Activated CD4-positive, alpha-beta memory T cell treated with anti-CD3 and anti-CD28 coated beads, Interleukin-2, amount 10 ng/mL, durations not matched to agents 7 days and 5 days (primary cell): ENCODE measurements at regions not wholly inside any gene's neighbourhood (a gene's known extent, or its start where the extent isn't known, plus 50 kb on each side); places are given as distances from the start of the nearest gene placed in this dataset.

Experiments used
- CTCF ChIA-PET: fragments of 350-600 bp; sonication (Branson Sonifier 250); formaldehyde crosslinking; loops from one replicate; lab custom pipeline; 2021; ENCODE audit warnings: antibody characterized with exemption, inconsistent platforms; lab: Charles Lee
- POLR2A ChIA-PET: fragments of 350-600 bp; sonication (Branson Sonifier 250); formaldehyde crosslinking; loops from one replicate; lab custom pipeline; 2021; ENCODE audit warnings: antibody characterized with exemption; lab: Charles Lee
- DNase-seq: peaks from one replicate; pipeline ENCODE4 v3.0.0-alpha.2; 2020
- H3K27ac Mint-ChIP-seq: one replicate; pipeline ENCODE4 v1.8.0; 2021; ENCODE audit warnings: mild to moderate bottlenecking, mixed read lengths
- H3K27me3 Mint-ChIP-seq: one replicate; pipeline ENCODE4 v1.8.0; 2021; ENCODE audit warnings: mixed read lengths
- H3K36me3 Mint-ChIP-seq: one replicate; pipeline ENCODE4 v1.8.0; 2021; ENCODE audit warnings: low read depth, mixed read lengths
- H3K4me1 Mint-ChIP-seq: one replicate; pipeline ENCODE4 v1.8.0; 2021; ENCODE audit warnings: mixed read lengths
- H3K4me3 Mint-ChIP-seq: one replicate; pipeline ENCODE4 v1.8.0; 2021; ENCODE audit warnings: mild to moderate bottlenecking, mixed read lengths
- H3K9me3 Mint-ChIP-seq: one replicate; pipeline ENCODE4 v1.8.0; 2021; ENCODE audit warnings: mixed read lengths

GRCh38 chr12:111038941-111039340 lies 118.6 kb upstream of the MYL2 start:
- DNase-seq: no peak
- no peaks in the 10 kb centered on the region for H3K9me3 Mint-ChIP-seq
- H3K27me3 Mint-ChIP-seq: peaks cover 42% of the 10 kb centered on the region
- H3K4me1 Mint-ChIP-seq: peaks cover 11% of the 10 kb centered on the region
- POLR2A ChIA-PET: no interaction called here
- H3K27ac Mint-ChIP-seq: no peak overlapping the region
- no peak overlapping the region for H3K4me3 Mint-ChIP-seq
- CTCF ChIA-PET: no interaction called here
- H3K36me3 Mint-ChIP-seq: no peaks in the 10 kb centered on the region

GRCh38 chr12:111038077-111038476 lies 117.7 kb upstream of the MYL2 start:
- H3K27ac Mint-ChIP-seq: no peak overlapping the region
- H3K36me3 Mint-ChIP-seq: no peaks in the 10 kb centered on the region
- H3K9me3 Mint-ChIP-seq: no peaks in the 10 kb centered on the region
- POLR2A ChIA-PET: no interaction called here
- peaks cover 11% of the 10 kb centered on the region for H3K4me1 Mint-ChIP-seq
- H3K4me3 Mint-ChIP-seq: no peak overlapping the region
- CTCF ChIA-PET: interaction anchor here (0.9 kb wide), 1 partner anchor 16 kb away, joined by 3 read pairs; no protein-coding TSS in a partner anchor
- peaks cover 45% of the 10 kb centered on the region for H3K27me3 Mint-ChIP-seq
- no peak for DNase-seq

- ChIA-PET CTCF (no interaction called here), POLR2A (no interaction called here)
- H3K27me3 Mint-ChIP-seq: peaks cover 54% of the 10 kb centered on the region
Measured at GRCh38 chr12:111037047-111037446, 116.7 kb upstream of the MYL2 start.

GRCh38 chr12:111035578-111036301 lies 115.4 kb upstream of the MYL2 start:
- no peak for DNase-seq
- Mint-ChIP-seq H3K27ac (no peak overlapping the region), H3K27me3 (peaks cover 67% of the 10 kb centered on the region), H3K4me3 (no peak overlapping the region), H3K4me1 (peaks cover 15% of the 10 kb centered on the region), H3K36me3 (no peaks in the 10 kb centered on the region), H3K9me3 (no peaks in the 10 kb centered on the region)
- CTCF ChIA-PET: no interaction called here
- POLR2A ChIA-PET: no interaction called here

More at GRCh38 chr12:111037047-111037446, 116.7 kb upstream of the MYL2 start:
- no peak for DNase-seq
- no peaks in the 10 kb centered on the region for H3K9me3 Mint-ChIP-seq
- H3K36me3 Mint-ChIP-seq: no peaks in the 10 kb centered on the region
- H3K4me3 Mint-ChIP-seq: no peak overlapping the region
- peaks cover 15% of the 10 kb centered on the region for H3K4me1 Mint-ChIP-seq
- no peak overlapping the region for H3K27ac Mint-ChIP-seq

DNA sequence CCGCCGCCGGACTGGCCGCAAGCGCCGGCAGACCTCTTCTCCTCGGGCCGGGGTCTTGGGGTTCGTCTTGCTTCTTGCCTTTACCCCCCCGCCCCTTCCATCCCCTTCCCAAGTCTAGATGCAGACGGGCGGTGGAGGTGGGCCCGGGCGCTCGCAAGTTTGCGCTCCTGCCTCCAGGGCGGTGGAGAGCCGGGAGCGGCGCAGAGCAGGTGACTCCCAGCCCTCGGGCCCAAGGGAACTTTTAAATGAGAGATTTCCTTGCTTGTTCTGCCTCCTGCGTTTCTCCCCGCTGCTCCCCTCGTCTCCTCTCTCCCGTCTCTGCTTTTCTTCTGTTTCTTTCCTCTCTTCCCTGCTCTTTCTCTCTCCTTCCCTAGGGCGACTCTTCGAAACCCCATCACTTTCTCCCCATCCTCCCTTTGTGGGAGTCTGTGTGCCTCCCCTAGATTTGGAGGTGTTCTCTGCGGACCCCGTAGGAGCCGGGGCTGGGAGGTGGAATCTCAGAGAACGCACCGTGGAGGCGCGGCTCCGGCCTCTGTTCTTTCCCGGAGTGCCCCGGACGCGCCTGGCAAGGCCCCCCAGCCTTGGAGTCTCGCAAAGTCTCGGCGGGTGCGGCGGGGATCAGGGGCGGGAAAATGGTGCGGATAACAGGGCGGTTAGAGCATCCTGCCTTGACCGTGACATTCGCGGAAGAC lies 114.7 kb upstream of the MYL2 start:
- Mint-ChIP-seq H3K36me3 (no peaks in the 10 kb centered on the region), H3K4me1 (peaks cover 15% of the 10 kb centered on the region), H3K4me3 (peak overlapping the region; percentile 17), H3K27ac (no peak overlapping the region), H3K9me3 (no peaks in the 10 kb centered on the region), H3K27me3 (peaks cover 71% of the 10 kb centered on the region)
- POLR2A ChIA-PET: no interaction called here
- no peak for DNase-seq
- CTCF ChIA-PET: no interaction called here

DNA sequence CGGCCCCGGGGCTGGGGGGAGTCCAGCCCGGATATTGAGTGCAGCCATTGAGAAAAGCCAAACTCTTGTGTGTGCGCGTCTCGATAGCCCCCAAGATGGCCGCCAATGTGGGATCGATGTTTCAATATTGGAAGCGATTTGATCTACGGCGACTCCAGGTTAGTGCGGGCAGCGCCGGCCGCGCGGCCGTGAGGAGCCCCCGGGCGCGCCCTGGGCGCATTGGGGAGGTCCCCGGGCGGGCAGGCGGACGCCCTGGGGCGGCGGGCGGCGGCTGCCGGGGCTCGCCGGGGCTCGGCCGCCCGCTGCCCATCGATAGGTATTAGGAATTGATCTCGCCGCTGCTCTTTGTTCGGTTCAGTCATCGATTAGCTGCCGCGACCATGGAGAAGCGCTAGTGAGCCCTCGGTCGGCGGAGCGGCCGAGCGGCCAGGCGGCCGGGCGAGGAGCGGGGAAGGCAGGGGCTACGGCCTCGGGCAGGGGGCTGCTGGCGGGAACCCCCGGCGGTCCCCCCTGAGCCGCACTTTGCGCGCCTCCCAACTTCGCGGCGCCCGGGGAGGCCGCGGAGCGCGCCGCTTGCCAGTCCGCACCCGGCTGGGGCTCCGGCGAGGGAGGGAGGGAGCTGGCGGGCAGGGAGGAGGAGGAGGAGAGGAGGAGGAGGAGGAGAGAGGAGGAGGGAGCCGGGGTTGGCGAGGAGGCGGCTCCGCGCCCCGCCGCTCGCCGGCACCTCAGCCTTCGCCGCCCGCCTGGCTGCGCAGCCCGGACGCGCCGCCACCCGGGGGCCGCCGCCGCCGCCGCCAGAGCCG lies 113.9 kb upstream of the MYL2 start, which contains the start of gene CUX2:
Gene CUX2, plus strand, starts transcription at position 83 of the 803 bp plus-strand sequence.
- H3K4me3 Mint-ChIP-seq: peak within 1 kb of the TSS; percentile 17
- no peak within 1 kb of the TSS for H3K27ac Mint-ChIP-seq
- H3K9me3 Mint-ChIP-seq: no peaks in the 10 kb centered on the region
- H3K27me3 Mint-ChIP-seq: peaks cover 76% of the 10 kb centered on the region
- no peak for DNase-seq
- no peaks in the 10 kb centered on the region for H3K36me3 Mint-ChIP-seq
- CTCF ChIA-PET: interaction anchor here (0.7 kb wide), 1 partner anchor 58 kb away, joined by 3 read pairs; no protein-coding TSS in a partner anchor
- POLR2A ChIA-PET: no interaction called here
- peaks cover 15% of the 10 kb centered on the region for H3K4me1 Mint-ChIP-seq

GRCh38 chr12:111033281-111034082 lies 113.1 kb upstream of the MYL2 start:
- DNase-seq: no peak
- H3K4me3 Mint-ChIP-seq: no peak overlapping the region
- H3K27me3 Mint-ChIP-seq: peaks cover 74% of the 10 kb centered on the region
- no peaks in the 10 kb centered on the region for H3K36me3 Mint-ChIP-seq
- H3K4me1 Mint-ChIP-seq: peaks cover 15% of the 10 kb centered on the region
- no peaks in the 10 kb centered on the region for H3K9me3 Mint-ChIP-seq
- ChIA-PET CTCF (interaction anchor here (0.6 to 0.7 kb wide), 2 partner anchors 42 to 59 kb away, joined by 3 read pairs; no protein-coding TSS in a partner anchor), POLR2A (no interaction called here)
- H3K27ac Mint-ChIP-seq: no peak overlapping the region

DNA sequence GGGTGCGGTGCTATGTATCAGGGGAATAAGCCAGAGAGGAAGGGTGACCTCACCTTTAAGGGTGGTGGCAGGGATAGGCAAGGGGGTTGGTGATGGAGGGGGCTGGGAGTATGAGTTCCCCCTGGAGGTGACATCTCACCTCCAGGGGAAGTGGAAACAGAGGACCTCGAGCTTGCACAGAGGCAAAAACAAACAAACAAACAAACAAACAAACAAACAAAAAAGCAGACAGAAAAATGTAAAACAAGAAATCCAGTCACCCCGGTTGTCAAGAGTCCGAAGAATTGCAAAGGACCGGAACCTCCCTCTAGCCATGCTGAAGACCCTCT lies 112.2 kb upstream of the MYL2 start:
- ChIA-PET CTCF (interaction anchor here (0.6 kb wide), 1 partner anchor 41 kb away, joined by 3 read pairs; no protein-coding TSS in a partner anchor), POLR2A (no interaction called here)
- Mint-ChIP-seq H3K4me3 (no peak overlapping the region), H3K9me3 (no peaks in the 10 kb centered on the region), H3K27me3 (peaks cover 69% of the 10 kb centered on the region), H3K27ac (no peak overlapping the region), H3K4me1 (peaks cover 15% of the 10 kb centered on the region), H3K36me3 (no peaks in the 10 kb centered on the region)
- DNase-seq: no peak

GRCh38 chr12:111031916-111032590 lies 111.7 kb upstream of the MYL2 start:
- Mint-ChIP-seq H3K9me3 (no peaks in the 10 kb centered on the region), H3K27me3 (peaks cover 69% of the 10 kb centered on the region), H3K36me3 (no peaks in the 10 kb centered on the region), H3K4me3 (no peak overlapping the region), H3K27ac (no peak overlapping the region), H3K4me1 (peaks cover 15% of the 10 kb centered on the region)
- no peak for DNase-seq
- ChIA-PET CTCF (no interaction called here), POLR2A (no interaction called here)

GRCh38 chr12:111030800-111031199 lies 110.4 kb upstream of the MYL2 start:
- peaks cover 68% of the 10 kb centered on the region for H3K27me3 Mint-ChIP-seq
- POLR2A ChIA-PET: no interaction called here

GRCh38 chr12:111029732-111030131 lies 109.4 kb upstream of the MYL2 start:
- POLR2A ChIA-PET: no interaction called here

More at GRCh38 chr12:111030800-111031199, 110.4 kb upstream of the MYL2 start:
- H3K4me1 Mint-ChIP-seq: peaks cover 12% of the 10 kb centered on the region
- H3K36me3 Mint-ChIP-seq: no peaks in the 10 kb centered on the region
- CTCF ChIA-PET: no interaction called here
- H3K4me3 Mint-ChIP-seq: no peak overlapping the region
- DNase-seq: no peak
- no peak overlapping the region for H3K27ac Mint-ChIP-seq
- H3K9me3 Mint-ChIP-seq: no peaks in the 10 kb centered on the region

GRCh38 chr12:111029305-111029704 lies 108.9 kb upstream of the MYL2 start:
- POLR2A ChIA-PET: no interaction called here
- Mint-ChIP-seq H3K9me3 (no peaks in the 10 kb centered on the region), H3K27ac (no peak overlapping the region), H3K27me3 (peaks cover 64% of the 10 kb centered on the region), H3K36me3 (no peaks in the 10 kb centered on the region), H3K4me3 (no peak overlapping the region), H3K4me1 (peaks cover 4% of the 10 kb centered on the region)
- DNase-seq: no peak
- CTCF ChIA-PET: no interaction called here

More at GRCh38 chr12:111029732-111030131, 109.4 kb upstream of the MYL2 start:
- H3K4me1 Mint-ChIP-seq: peaks cover 4% of the 10 kb centered on the region
- CTCF ChIA-PET: no interaction called here
- no peak overlapping the region for H3K27ac Mint-ChIP-seq
- no peaks in the 10 kb centered on the region for H3K36me3 Mint-ChIP-seq
- no peak for DNase-seq
- no peak overlapping the region for H3K4me3 Mint-ChIP-seq
- no peaks in the 10 kb centered on the region for H3K9me3 Mint-ChIP-seq
- H3K27me3 Mint-ChIP-seq: peaks cover 60% of the 10 kb centered on the region
